ENCODE measurements at regions not wholly inside any gene's neighbourhood (a gene's known extent, or its start where the extent isn't known, plus 50 kb on each side); places are given as distances from the start of the nearest gene placed in this dataset.

- H3K4me1 ChIP-seq, result no peaks in the 10 kb centered on the region
- no peak overlapping the region for H3K4me3 ChIP-seq
- H3K27me3 ChIP-seq, result no peaks in the 10 kb centered on the region
- DNase-seq, result no peak
- H3K9me3 ChIP-seq, result no peaks in the 10 kb centered on the region
- intact Hi-C loops (cut with DNase I; ENCODE audit: low total_unique reads), result no loop called here
- no peak for TF ChIP-seq CTCF (IDR thresholded peaks at IDR 0.05)
- H3K36me3 ChIP-seq, result no peaks in the 10 kb centered on the region
- no peak overlapping the region for H3K27ac ChIP-seq
Observed at GRCh38 chr1:175808999-175809398, 65.6 kb upstream of the TNR start.

- H3K4me1 ChIP-seq, result no peaks in the 10 kb centered on the region
- no peak overlapping the region for H3K4me3 ChIP-seq
- no peak overlapping the region for H3K27ac ChIP-seq
- intact Hi-C loops (cut with DNase I; ENCODE audit: low total_unique reads), result no loop called here
- no peaks in the 10 kb centered on the region for H3K27me3 ChIP-seq
- DNase-seq, result no peak
- no peaks in the 10 kb centered on the region for H3K36me3 ChIP-seq
- no peak for TF ChIP-seq CTCF (IDR thresholded peaks at IDR 0.05)
- H3K9me3 ChIP-seq, result no peaks in the 10 kb centered on the region
Observed at GRCh38 chr1:175808573-175808972, 65.2 kb upstream of the TNR start.

- Histone ChIP-seq H3K27me3 (no peaks in the 10 kb centered on the region), H3K36me3 (no peaks in the 10 kb centered on the region), H3K27ac (no peak overlapping the region), H3K4me3 (no peak overlapping the region), H3K4me1 (no peaks in the 10 kb centered on the region), H3K9me3 (no peaks in the 10 kb centered on the region)
- no peak for TF ChIP-seq CTCF (IDR thresholded peaks at IDR 0.05)
- intact Hi-C loops (cut with DNase I; ENCODE audit: low total_unique reads), result no loop called here
- no peak for DNase-seq
Observed at GRCh38 chr1:175804561-175804960, 61.2 kb upstream of the TNR start.

- Histone ChIP-seq H3K4me1 (no peaks in the 10 kb centered on the region), H3K27me3 (no peaks in the 10 kb centered on the region), H3K27ac (no peak overlapping the region), H3K4me3 (no peak overlapping the region), H3K9me3 (no peaks in the 10 kb centered on the region), H3K36me3 (no peaks in the 10 kb centered on the region)
- no peak for TF ChIP-seq CTCF (IDR thresholded peaks at IDR 0.05)
- no peak for DNase-seq
- intact Hi-C loops (cut with DNase I; ENCODE audit: low total_unique reads), result no loop called here
Observed at GRCh38 chr1:175803413-175803812, 60.0 kb upstream of the TNR start.

- no peak for TF ChIP-seq CTCF (IDR thresholded peaks at IDR 0.05)
- no peaks in the 10 kb centered on the region for H3K4me1 ChIP-seq
- H3K36me3 ChIP-seq, result no peaks in the 10 kb centered on the region
- no peaks in the 10 kb centered on the region for H3K27me3 ChIP-seq
- intact Hi-C loops (cut with DNase I; ENCODE audit: low total_unique reads), result no loop called here
- no peak overlapping the region for H3K27ac ChIP-seq
- H3K9me3 ChIP-seq, result no peaks in the 10 kb centered on the region
- no peak for DNase-seq
- H3K4me3 ChIP-seq, result no peak overlapping the region
Observed at GRCh38 chr1:175802407-175803123, 59.2 kb upstream of the TNR start.

GRCh38 chr1:175801979-175802378, 58.6 kb upstream of the TNR start:
- Histone ChIP-seq H3K4me1 (no peaks in the 10 kb centered on the region), H3K9me3 (no peaks in the 10 kb centered on the region), H3K27me3 (no peaks in the 10 kb centered on the region), H3K36me3 (no peaks in the 10 kb centered on the region), H3K4me3 (no peak overlapping the region), H3K27ac (no peak overlapping the region)
- DNase-seq, result no peak
- intact Hi-C loops (cut with DNase I; ENCODE audit: low total_unique reads), result no loop called here
- no peak for TF ChIP-seq CTCF (IDR thresholded peaks at IDR 0.05)
